Mammary epithelial cell (primary cell): ENCODE measurements at regions not wholly inside any gene's neighbourhood (a gene's known extent, or its start where the extent isn't known, plus 50 kb on each side); places are given as distances from the start of the nearest gene placed in this dataset.

ENCODE experiments used
- EZH2 ChIP-seq: IDR thresholded peaks from 2 replicates; pipeline ENCODE4 v1.6.1; 2012; ENCODE audit warnings: low read length, inconsistent platforms, borderline replicate concordance
- TF ChIP-seq, protein P1 (sequence below), 2 donors: IDR thresholded peaks in 1 of 2; conservative IDR thresholded peaks in 1 of 2; 2 replicates each; pipeline ENCODE4 v1.5.1; 2011 to 2012; ENCODE audit warnings: inconsistent platforms in 2 of 2, low read length in 2 of 2, mild to moderate bottlenecking in 2 of 2, control low read depth in 1 of 2, low read depth in 1 of 2; ENCODE audit not compliant: insufficient read depth in 1 of 2; ENCODE audit errors: extremely low read depth in 1 of 2

DNA sequence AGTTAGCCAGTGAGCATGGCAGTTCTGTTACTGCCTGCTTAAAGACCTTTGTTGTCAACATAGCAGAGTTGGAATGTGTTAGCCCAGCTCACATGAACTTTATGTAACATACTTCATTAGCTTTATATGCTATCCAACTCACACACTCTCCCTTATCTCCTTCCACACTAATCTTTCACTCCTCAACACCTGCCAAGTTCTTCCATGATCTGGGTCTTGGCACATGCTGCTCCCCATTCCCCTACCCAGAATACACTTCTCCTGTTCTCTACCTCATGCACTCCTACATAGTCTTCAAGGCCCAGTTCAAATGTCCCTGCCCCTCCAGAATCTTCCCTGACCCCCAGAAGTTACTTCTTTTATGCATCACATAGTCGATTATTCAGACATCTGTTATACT is 179.3 kb downstream of the KATNAL1 start:
- TF ChIP-seq, protein P1, sequence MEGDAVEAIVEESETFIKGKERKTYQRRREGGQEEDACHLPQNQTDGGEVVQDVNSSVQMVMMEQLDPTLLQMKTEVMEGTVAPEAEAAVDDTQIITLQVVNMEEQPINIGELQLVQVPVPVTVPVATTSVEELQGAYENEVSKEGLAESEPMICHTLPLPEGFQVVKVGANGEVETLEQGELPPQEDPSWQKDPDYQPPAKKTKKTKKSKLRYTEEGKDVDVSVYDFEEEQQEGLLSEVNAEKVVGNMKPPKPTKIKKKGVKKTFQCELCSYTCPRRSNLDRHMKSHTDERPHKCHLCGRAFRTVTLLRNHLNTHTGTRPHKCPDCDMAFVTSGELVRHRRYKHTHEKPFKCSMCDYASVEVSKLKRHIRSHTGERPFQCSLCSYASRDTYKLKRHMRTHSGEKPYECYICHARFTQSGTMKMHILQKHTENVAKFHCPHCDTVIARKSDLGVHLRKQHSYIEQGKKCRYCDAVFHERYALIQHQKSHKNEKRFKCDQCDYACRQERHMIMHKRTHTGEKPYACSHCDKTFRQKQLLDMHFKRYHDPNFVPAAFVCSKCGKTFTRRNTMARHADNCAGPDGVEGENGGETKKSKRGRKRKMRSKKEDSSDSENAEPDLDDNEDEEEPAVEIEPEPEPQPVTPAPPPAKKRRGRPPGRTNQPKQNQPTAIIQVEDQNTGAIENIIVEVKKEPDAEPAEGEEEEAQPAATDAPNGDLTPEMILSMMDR (conservative IDR thresholded peaks at IDR 0.05 in 1 of 2, IDR thresholded peaks at IDR 0.05 in 1 of 2; ENCODE audit: extremely low read depth in 1 of 2, insufficient read depth in 1 of 2, low read depth in 1 of 2, low read length in 2 of 2), result no peak
- no peak for TF ChIP-seq EZH2
